Panc1 (cell line): ENCODE measurements at regions not wholly inside any gene's neighbourhood (a gene's known extent, or its start where the extent isn't known, plus 50 kb on each side); places are given as distances from the start of the nearest gene placed in this dataset.
A peak's percentile ranks its signal among the peaks of the same experiment; 100 is the strongest.

Experiments used
- ATAC-seq: fragments of 200-7000 bp; cut with Tn5 transposase; 2 replicates; pipeline ENCODE4 v1.9.1; 2020; ENCODE audit warnings: mild to moderate bottlenecking, moderate library complexity
- BruUV-seq: library from RNA; stranded (reverse); fragments of 400-500 nt; replicated peaks from 2 replicates; lab custom pipeline; 2021; lab: Mats Ljungman, UMichigan
- CTCF ChIA-PET: fragments of 300-600 bp; sonication (Branson Sonifier 250); formaldehyde crosslinking; loops from one replicate; lab custom pipeline; 2022; ENCODE audit warnings: antibody characterized with exemption; lab: Charles Lee
- POLR2A ChIA-PET: fragments of 300-600 bp; sonication (Branson Sonifier 250); formaldehyde crosslinking; loops from one replicate; lab custom pipeline; 2022; ENCODE audit warnings: antibody characterized with exemption; lab: Charles Lee
- DNase-seq: peaks from one replicate; pipeline ENCODE4 v3.0.0-alpha.2; 2010; ENCODE audit warnings: low read depth, low spot score
- H3K27ac ChIP-seq: 2 replicates; pipeline ENCODE4 v1.5.1; 2011; ENCODE audit warnings: mild to moderate bottlenecking, low read length, inconsistent platforms
- H3K27me3 ChIP-seq: fragments of 200-500 bp; sonication (Bioruptor generic); 2 replicates; pipeline ENCODE4 v1.6.0; 2014; ENCODE audit warnings: low read length, inconsistent platforms; ENCODE audit not compliant: control insufficient read depth, insufficient read depth
- H3K36me3 ChIP-seq: fragments of 200-500 bp; sonication (Bioruptor generic); 2 replicates; pipeline ENCODE4 v1.5.1; 2014; ENCODE audit warnings: inconsistent platforms, mild to moderate bottlenecking, low read length, moderate library complexity; ENCODE audit not compliant: control insufficient read depth, insufficient read depth
- H3K4me1 ChIP-seq: 2 replicates; pipeline ENCODE4 v1.5.1; 2011; ENCODE audit warnings: inconsistent platforms, mild to moderate bottlenecking, low read length, moderate library complexity; ENCODE audit not compliant: control insufficient read depth, insufficient read depth
- H3K4me3 ChIP-seq, 2 experiments: 2 replicates each; pipeline ENCODE4 v1.5.1; 2011 to 2012; ENCODE audit warnings: low read depth in 2 of 2, low read length in 2 of 2, mild to moderate bottlenecking in 2 of 2, inconsistent platforms in 1 of 2, moderate library complexity in 1 of 2
- H3K9me3 ChIP-seq: fragments of 200-500 bp; sonication (Bioruptor generic); 2 replicates; pipeline ENCODE4 v1.5.1; 2014; ENCODE audit warnings: low read depth, mild to moderate bottlenecking, inconsistent platforms, low read length, moderate library complexity; ENCODE audit not compliant: control insufficient read depth, insufficient read depth
- POLR2AphosphoS5 ChIP-seq: IDR thresholded peaks from 2 replicates; pipeline ENCODE4 v1.6.1; 2012; ENCODE audit warnings: mild to moderate bottlenecking, low read depth, low read length, moderate library complexity
- SIN3A ChIP-seq: IDR thresholded peaks from 2 replicates; pipeline ENCODE4 v1.6.1; 2012; ENCODE audit warnings: low read depth, mild to moderate bottlenecking, low read length, moderate library complexity, borderline replicate concordance; ENCODE audit not compliant: insufficient read depth
- TCF7L2 ChIP-seq: IDR thresholded peaks from 2 replicates; pipeline ENCODE4 v1.6.1; 2011; ENCODE audit warnings: mild to moderate bottlenecking, low read depth, low read length, inconsistent platforms
- in situ Hi-C: cut with HindIII; loops from 2 replicates; pipeline ENCODE4 v1.10.0; 2016; ENCODE audit warnings: low sequenced_read_pairs, low pct_unique_long_range_greater_than_20kb
- intact Hi-C: fragments of 100-400 bp; cut with micrococcal nuclease; formaldehyde crosslinking; loops from one replicate; pipeline ENCODE4 v1.10.0; 2022; ENCODE audit not compliant: unreplicated experiment
- TF ChIP-seq, protein P1 (sequence below), 2 experiments: IDR thresholded peaks; 2 replicates each; pipeline ENCODE4 v1.6.1; 2011 to 2012; ENCODE audit warnings: low read depth in 2 of 2, control low read depth in 1 of 2, low read length in 1 of 2, mild to moderate bottlenecking in 1 of 2, moderate library complexity in 1 of 2; ENCODE audit not compliant: insufficient read depth in 1 of 2
- TF ChIP-seq, protein P2 (sequence below): fragments of 450-650 bp; IDR thresholded peaks from 2 replicates; pipeline ENCODE4 v1.5.1; 2017; ENCODE audit warnings: mild to moderate bottlenecking

DNA sequence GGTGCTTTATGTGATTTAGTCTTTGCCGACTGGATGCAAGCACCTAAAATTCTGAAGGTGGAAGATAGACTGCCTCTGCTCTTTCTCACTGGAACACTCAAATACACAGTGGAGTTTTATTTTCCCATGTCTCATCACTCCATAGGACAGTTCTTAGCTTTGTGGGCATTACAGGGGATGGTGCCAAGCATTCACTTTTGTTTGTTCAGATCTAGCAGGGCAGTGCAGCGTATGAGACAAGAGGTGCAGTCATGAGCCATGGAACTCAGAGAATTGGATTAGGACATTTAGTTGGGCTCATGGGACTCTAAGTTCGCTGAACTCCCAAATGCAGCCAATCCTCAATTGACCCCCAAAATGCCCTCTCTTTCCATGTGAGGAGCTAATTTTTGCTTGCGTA is 1136.9 kb upstream of the PRKX start:
- Histone ChIP-seq H3K27ac (no peak overlapping the region), H3K9me3 (no peaks in the 10 kb centered on the region), H3K4me3 (no peak overlapping the region), H3K27me3 (no peaks in the 10 kb centered on the region), H3K36me3 (no peaks in the 10 kb centered on the region), H3K4me1 (no peaks in the 10 kb centered on the region)
- ChIA-PET CTCF (no interaction called here), POLR2A (no interaction called here)
- BruUV-seq, result no TSS peak
- TF ChIP-seq SIN3A, result no peak
- intact Hi-C loops, result no loop called here
- ATAC-seq (no peak), DNase-seq (no peak)
- in situ Hi-C loops, result no loop called here

DNA sequence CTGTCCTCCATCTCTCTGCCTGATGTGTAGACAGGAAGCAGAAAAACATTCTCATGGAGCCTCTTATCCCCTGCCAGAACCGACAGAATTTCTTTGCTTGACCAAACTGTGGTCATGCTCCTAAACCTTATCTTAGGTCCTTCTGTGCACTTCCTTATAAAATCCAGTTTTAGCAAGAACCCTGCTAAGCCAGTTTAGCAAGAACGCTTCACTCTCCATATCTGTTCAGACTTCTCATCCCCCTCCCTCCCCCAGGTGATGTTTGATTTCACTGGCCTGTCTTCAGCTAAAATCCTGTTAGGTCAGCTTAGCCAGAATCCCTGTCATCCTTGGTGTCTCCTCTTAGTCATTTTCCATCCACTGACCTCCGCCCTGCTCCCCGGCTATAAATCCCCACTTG is 1130.9 kb upstream of the PRKX start:
- Histone ChIP-seq H3K36me3 (no peaks in the 10 kb centered on the region), H3K9me3 (no peaks in the 10 kb centered on the region), H3K4me1 (no peaks in the 10 kb centered on the region), H3K4me3 (no peak overlapping the region), H3K27ac (no peak overlapping the region), H3K27me3 (no peaks in the 10 kb centered on the region)
- CTCF ChIA-PET, result no interaction called here
- intact Hi-C loops (no loop called here), in situ Hi-C loops (no loop called here)
- DNase-seq (no peak), ATAC-seq (no peak)
- POLR2A ChIA-PET, result no interaction called here
- no TSS peak for BruUV-seq
- TF ChIP-seq POLR2AphosphoS5, result no peak
- TF ChIP-seq TCF7L2, result no peak
- TF ChIP-seq, protein P1, sequence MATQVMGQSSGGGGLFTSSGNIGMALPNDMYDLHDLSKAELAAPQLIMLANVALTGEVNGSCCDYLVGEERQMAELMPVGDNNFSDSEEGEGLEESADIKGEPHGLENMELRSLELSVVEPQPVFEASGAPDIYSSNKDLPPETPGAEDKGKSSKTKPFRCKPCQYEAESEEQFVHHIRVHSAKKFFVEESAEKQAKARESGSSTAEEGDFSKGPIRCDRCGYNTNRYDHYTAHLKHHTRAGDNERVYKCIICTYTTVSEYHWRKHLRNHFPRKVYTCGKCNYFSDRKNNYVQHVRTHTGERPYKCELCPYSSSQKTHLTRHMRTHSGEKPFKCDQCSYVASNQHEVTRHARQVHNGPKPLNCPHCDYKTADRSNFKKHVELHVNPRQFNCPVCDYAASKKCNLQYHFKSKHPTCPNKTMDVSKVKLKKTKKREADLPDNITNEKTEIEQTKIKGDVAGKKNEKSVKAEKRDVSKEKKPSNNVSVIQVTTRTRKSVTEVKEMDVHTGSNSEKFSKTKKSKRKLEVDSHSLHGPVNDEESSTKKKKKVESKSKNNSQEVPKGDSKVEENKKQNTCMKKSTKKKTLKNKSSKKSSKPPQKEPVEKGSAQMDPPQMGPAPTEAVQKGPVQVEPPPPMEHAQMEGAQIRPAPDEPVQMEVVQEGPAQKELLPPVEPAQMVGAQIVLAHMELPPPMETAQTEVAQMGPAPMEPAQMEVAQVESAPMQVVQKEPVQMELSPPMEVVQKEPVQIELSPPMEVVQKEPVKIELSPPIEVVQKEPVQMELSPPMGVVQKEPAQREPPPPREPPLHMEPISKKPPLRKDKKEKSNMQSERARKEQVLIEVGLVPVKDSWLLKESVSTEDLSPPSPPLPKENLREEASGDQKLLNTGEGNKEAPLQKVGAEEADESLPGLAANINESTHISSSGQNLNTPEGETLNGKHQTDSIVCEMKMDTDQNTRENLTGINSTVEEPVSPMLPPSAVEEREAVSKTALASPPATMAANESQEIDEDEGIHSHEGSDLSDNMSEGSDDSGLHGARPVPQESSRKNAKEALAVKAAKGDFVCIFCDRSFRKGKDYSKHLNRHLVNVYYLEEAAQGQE (IDR thresholded peaks at IDR 0.05; ENCODE audit: insufficient read depth in 1 of 2, low read depth in 2 of 2, low read length in 1 of 2), result no peak
- TF ChIP-seq, protein P2, sequence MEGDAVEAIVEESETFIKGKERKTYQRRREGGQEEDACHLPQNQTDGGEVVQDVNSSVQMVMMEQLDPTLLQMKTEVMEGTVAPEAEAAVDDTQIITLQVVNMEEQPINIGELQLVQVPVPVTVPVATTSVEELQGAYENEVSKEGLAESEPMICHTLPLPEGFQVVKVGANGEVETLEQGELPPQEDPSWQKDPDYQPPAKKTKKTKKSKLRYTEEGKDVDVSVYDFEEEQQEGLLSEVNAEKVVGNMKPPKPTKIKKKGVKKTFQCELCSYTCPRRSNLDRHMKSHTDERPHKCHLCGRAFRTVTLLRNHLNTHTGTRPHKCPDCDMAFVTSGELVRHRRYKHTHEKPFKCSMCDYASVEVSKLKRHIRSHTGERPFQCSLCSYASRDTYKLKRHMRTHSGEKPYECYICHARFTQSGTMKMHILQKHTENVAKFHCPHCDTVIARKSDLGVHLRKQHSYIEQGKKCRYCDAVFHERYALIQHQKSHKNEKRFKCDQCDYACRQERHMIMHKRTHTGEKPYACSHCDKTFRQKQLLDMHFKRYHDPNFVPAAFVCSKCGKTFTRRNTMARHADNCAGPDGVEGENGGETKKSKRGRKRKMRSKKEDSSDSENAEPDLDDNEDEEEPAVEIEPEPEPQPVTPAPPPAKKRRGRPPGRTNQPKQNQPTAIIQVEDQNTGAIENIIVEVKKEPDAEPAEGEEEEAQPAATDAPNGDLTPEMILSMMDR, result no peak
- TF ChIP-seq SIN3A, result no peak

DNA sequence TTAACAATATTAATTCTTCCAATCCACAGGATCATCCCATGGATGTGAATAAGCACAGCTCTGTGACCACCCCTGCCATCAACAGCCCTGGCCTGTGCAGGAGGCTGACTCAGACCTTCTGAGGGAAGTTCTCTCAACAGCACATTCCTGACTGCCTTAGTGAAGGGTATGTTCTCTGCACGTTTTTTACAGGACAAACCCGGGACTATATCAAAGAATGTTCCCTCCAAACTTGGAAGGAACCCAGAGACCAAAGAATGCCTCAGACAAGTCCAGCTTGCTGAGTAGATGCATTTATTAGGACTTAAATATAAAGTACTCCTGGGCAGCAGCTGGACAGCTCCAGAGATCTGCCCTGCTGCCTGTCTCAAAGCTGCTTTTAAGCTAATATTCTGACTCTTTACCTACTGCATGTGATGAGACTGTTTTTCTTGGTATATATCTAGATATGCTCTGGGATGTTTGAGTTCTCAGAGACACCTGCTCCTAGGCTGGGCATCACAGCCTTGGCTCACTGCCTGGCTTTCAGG is 1127.8 kb upstream of the PRKX start:
- Histone ChIP-seq H3K4me1 (no peaks in the 10 kb centered on the region), H3K27me3 (no peaks in the 10 kb centered on the region), H3K27ac (no peak overlapping the region), H3K9me3 (no peaks in the 10 kb centered on the region), H3K4me3 (no peak overlapping the region), H3K36me3 (no peaks in the 10 kb centered on the region)
- DNase-seq (no peak), ATAC-seq (no peak)
- TF ChIP-seq TCF7L2, result no peak
- TF ChIP-seq, protein P1 (IDR thresholded peaks at IDR 0.05; ENCODE audit: insufficient read depth in 1 of 2, low read depth in 2 of 2, low read length in 1 of 2), result peak in 1 of 2 experiments; percentile 48; a peak in 1 of 4 replicates
- no peak for TF ChIP-seq POLR2AphosphoS5
- ChIA-PET CTCF (no interaction called here), POLR2A (no interaction called here)
- in situ Hi-C loops, result no loop called here
- BruUV-seq, result no TSS peak
- intact Hi-C loops, result no loop called here
